K562 (cell line): ENCODE measurements at regions not wholly inside any gene's neighbourhood (a gene's known extent, or its start where the extent isn't known, plus 50 kb on each side); places are given as distances from the start of the nearest gene placed in this dataset.

Experiments used
- ATAC-seq: fragments of 200-7000 bp; cut with Tn5 transposase; 3 replicates; pipeline ENCODE4 v1.9.1; 2020; ENCODE audit warnings: moderate library complexity
- BruUV-seq: library from RNA; stranded (reverse); fragments of 400-500 nt; replicated peaks from 2 replicates; lab custom pipeline; 2021; lab: Mats Ljungman, UMichigan
- CTCF ChIA-PET: fragments of 300-600 bp; formaldehyde crosslinking; extraction: SDS; loops from one replicate; lab custom pipeline; 2021; ENCODE audit warnings: low intra/inter-chr PET ratio; lab: Yijun Ruan, JAX
- POLR2A ChIA-PET: fragments of 300-600, 350-650 bp; sonication (Branson Sonifier 250); formaldehyde crosslinking; extraction: SDS; loops from one replicate; lab custom pipeline; 2021; ENCODE audit warnings: antibody characterized with exemption, inconsistent platforms; lab: Yijun Ruan, JAX
- DNase-seq, 4 experiments: peaks; one replicate each; pipeline versions ENCODE4 v3.0.0 to v3.0.0-alpha.2; 2011 to 2018; ENCODE audit warnings: low spot score in 3 of 4, mixed read lengths in 3 of 4; ENCODE audit errors: extremely low read depth in 1 of 4
- FAIRE-seq: peaks from 2 replicates; lab custom pipeline; 2011; peaks lifted over from hg19 to GRCh38; lab: Jason Lieb, UNC
- H2AFZ ChIP-seq: 2 replicates; pipeline ENCODE4 v1.6.0; 2011; ENCODE audit warnings: low read depth, low read length, control low read depth, inconsistent platforms
- H3K27ac ChIP-seq: fragments of 200-600 bp; 3 replicates; pipeline ENCODE4 v1.8.0; 2011; ENCODE audit warnings: low read depth, mild to moderate bottlenecking, control low read depth, inconsistent platforms, low read length, moderate library complexity, mixed read lengths; ENCODE audit errors: extremely low read depth
- H3K27me3 ChIP-seq, 2 experiments: fragments of 300-600 bp in 1 of 2; 2 replicates in 1 of 2; 3 replicates in 1 of 2; pipeline versions ENCODE4 v1.6.0 to v1.8.0; 2011; ENCODE audit warnings: inconsistent platforms in 2 of 2, low read length in 2 of 2, mild to moderate bottlenecking in 1 of 2, mixed read lengths in 1 of 2, moderate library complexity in 1 of 2; ENCODE audit not compliant: control insufficient read depth in 2 of 2, insufficient read depth in 2 of 2
- H3K36me3 ChIP-seq: fragments of 300-600 bp; 3 replicates; pipeline ENCODE4 v1.8.0; 2011; ENCODE audit warnings: mild to moderate bottlenecking, low read length, inconsistent platforms; ENCODE audit not compliant: control insufficient read depth, insufficient read depth
- H3K4me1 ChIP-seq, 2 experiments: fragments of 200-600 bp in 1 of 2; replicated peaks in 1 of 2; 2 replicates in 1 of 2; 3 replicates in 1 of 2; pipeline versions ENCODE4 v1.5.1 to v1.8.0; 2011; ENCODE audit warnings: inconsistent platforms in 2 of 2, low read length in 2 of 2, mild to moderate bottlenecking in 1 of 2, mixed read lengths in 1 of 2, moderate library complexity in 1 of 2; ENCODE audit not compliant: control insufficient read depth in 2 of 2, insufficient read depth in 2 of 2
- H3K4me2 ChIP-seq: 2 replicates; pipeline ENCODE4 v1.6.1; 2011; ENCODE audit warnings: low read length, control low read depth, inconsistent platforms, mixed read lengths; ENCODE audit not compliant: insufficient read depth
- H3K4me3 ChIP-seq: fragments of 200-600 bp; sonication (generic), shearing (Covaris generic); 2 replicates; pipeline ENCODE4 v1.5.1; 2016; ENCODE audit warnings: control low read depth, inconsistent platforms
- H3K79me2 ChIP-seq: fragments of 200-600 bp; 3 replicates; pipeline ENCODE4 v1.8.0; 2011; ENCODE audit warnings: low read length, inconsistent platforms; ENCODE audit not compliant: control insufficient read depth, insufficient read depth
- H3K9ac ChIP-seq, 2 experiments: 2 replicates each; pipeline versions ENCODE4 v1.6.0 to v1.6.1; 2011; ENCODE audit warnings: low read depth in 2 of 2, low read length in 2 of 2, control low read depth in 1 of 2, inconsistent platforms in 1 of 2, mild to moderate bottlenecking in 1 of 2, mixed read lengths in 1 of 2; ENCODE audit not compliant: insufficient read depth in 1 of 2
- H3K9me1 ChIP-seq: one replicate; pipeline ENCODE4 v1.6.0; 2011; ENCODE audit warnings: inconsistent platforms, mild to moderate bottlenecking, low read length, moderate library complexity; ENCODE audit not compliant: control insufficient read depth, insufficient read depth
- H3K9me3 ChIP-seq: replicated peaks from 2 replicates; pipeline ENCODE4 v1.5.1; 2011; ENCODE audit warnings: low read depth, low read length, inconsistent platforms; ENCODE audit not compliant: control insufficient read depth, insufficient read depth
- H4K20me1 ChIP-seq: replicated peaks from 2 replicates; pipeline ENCODE4 v1.6.1; 2011; ENCODE audit warnings: low read length, inconsistent platforms, mixed read lengths; ENCODE audit not compliant: control insufficient read depth, insufficient read depth
- MAFG ChIP-seq: fragments of 450-650 bp; conservative IDR thresholded peaks from 2 replicates; pipeline ENCODE4 v1.6.1; 2016; ENCODE audit warnings: missing genetic modification characterization, missing compliant biosample characterization
- NKRF ChIP-seq: fragments of 450-650 bp; IDR thresholded peaks from 2 replicates; pipeline ENCODE4 v1.6.1; 2016; ENCODE audit warnings: borderline replicate concordance
- NUFIP1 ChIP-seq: fragments of 450-650 bp; IDR thresholded peaks from 2 replicates; pipeline ENCODE4 v1.6.1; 2018; ENCODE audit not compliant: partially characterized antibody
- SNAPC5 ChIP-seq: fragments of 250-450 bp; sonication (Bioruptor Pico); IDR thresholded peaks from 2 replicates; pipeline ENCODE4 v1.8.0; 2021; ENCODE audit warnings: moderate library complexity, mild to moderate bottlenecking, inconsistent platforms
- U2AF1 ChIP-seq: fragments of 200-400 bp; formaldehyde crosslinking; optimal IDR thresholded peaks from 2 replicates; pipeline ENCODE3; 2017; ENCODE audit warnings: mild to moderate bottlenecking, low read depth, low read length, moderate library complexity
- XRCC4 ChIP-seq: IDR thresholded peaks from one replicate; pipeline ENCODE4 v1.6.1; 2011; ENCODE audit not compliant: insufficient read depth, insufficient read length; ENCODE audit errors: extremely low read depth
- ZBTB40 ChIP-seq, 2 experiments: fragments of 450-650 bp in 1 of 2; sonication (generic) in 1 of 2; formaldehyde crosslinking in 1 of 2; IDR thresholded peaks; 2 replicates each; pipeline versions ENCODE4 v1.7.1 to v1.9.0; 2016 to 2022; ENCODE audit warnings: inconsistent platforms in 1 of 2, mild to moderate bottlenecking in 1 of 2, missing genetic modification reagents in 1 of 2
- ZNF12 ChIP-seq: sonication (generic); formaldehyde crosslinking; IDR thresholded peaks from 2 replicates; pipeline ENCODE4 v1.4.0; 2020; ENCODE audit warnings: mild to moderate bottlenecking, missing genetic modification reagents
- ZNF184 ChIP-seq: sonication (generic); formaldehyde crosslinking; IDR thresholded peaks from 2 replicates; pipeline ENCODE4 v1.5.0; 2020; ENCODE audit warnings: missing genetic modification reagents
- WGBS: fragments of 100-300 bp; shearing (Covaris generic); methylation state at CpG from one replicate; pipeline ENCODE4 v1.1.6; 2016; ENCODE audit warnings: low coverage, mixed read lengths; ENCODE audit not compliant: insufficient coverage; ENCODE audit errors: missing lambda C conversion rate; 5-methylcytosine and 5-hydroxymethylcytosine counted together
- in situ Hi-C: fragments of 300-500 bp; cut with MboI; formaldehyde crosslinking; loops from 4 replicates; pipeline ENCODE4 v1.15.0; 2018; ENCODE audit warnings: inconsistent platforms, mixed read lengths
- intact Hi-C: fragments of 100-400 bp; cut with micrococcal nuclease; formaldehyde crosslinking; loops from 2 replicates; pipeline ENCODE4 v1.14.2; 2022

GRCh38 chr5:25562656-25563055 is 917.9 kb upstream of the CDH10 start (continued):
- peak; percentile 57 for TF ChIP-seq MAFG (tag)
- TF ChIP-seq NUFIP1: no peak
- no peak for TF ChIP-seq U2AF1
- TF ChIP-seq NKRF: no peak
- TF ChIP-seq SNAPC5: no peak

- Histone ChIP-seq H4K20me1 (no peaks in the 10 kb centered on the region), H2AFZ (no peak overlapping the region), H3K27ac (no peak overlapping the region), H3K9ac (no peak overlapping the region), H3K79me2 (no peaks in the 10 kb centered on the region), H3K36me3 (no peaks in the 10 kb centered on the region), H3K9me1 (no peaks in the 10 kb centered on the region), H3K27me3 (no peaks in the 10 kb centered on the region), H3K4me1 (no peaks in the 10 kb centered on the region), H3K9me3 (no peaks in the 10 kb centered on the region; the same call in 1 of the 2 replicates), H3K4me2 (no peak overlapping the region), H3K4me3 (no peak overlapping the region)
- BruUV-seq: no TSS peak
- DNase-seq (no peak), FAIRE-seq (no peak), ATAC-seq (no peak)
- intact Hi-C loops (no loop called here), in situ Hi-C loops (no loop called here)
- CTCF ChIA-PET: no interaction called here
- POLR2A ChIA-PET: no interaction called here
- 2% methylated on average over 2 of the region's 2 CpGs for WGBS
- no peak for TF ChIP-seq ZBTB40 (IDR thresholded peaks at IDR 0.05)
- TF ChIP-seq ZBTB40 (CRISPR knock-in tag; IDR thresholded peaks at IDR 0.05): no peak
- no peak for TF ChIP-seq ZNF184
- TF ChIP-seq XRCC4: no peak
- TF ChIP-seq ZNF12 (CRISPR knock-in tag): no peak
These were observed 909.3 kb upstream of the CDH10 start for GRCh38 chr5:25554077-25554476.
